Fibroblast of villous mesenchyme (primary cell): ENCODE measurements at regions not wholly inside any gene's neighbourhood (a gene's known extent, or its start where the extent isn't known, plus 50 kb on each side); places are given as distances from the start of the nearest gene placed in this dataset.

Experiments used
- DNase-seq: peaks from one replicate; pipeline ENCODE4 v3.0.0-alpha.2; 2010; ENCODE audit warnings: low read depth
- H3K4me3 ChIP-seq: 2 replicates; pipeline ENCODE4 v1.5.1; 2011; ENCODE audit warnings: low read depth, mild to moderate bottlenecking, low read length
- CTCF ChIP-seq: IDR thresholded peaks from 2 replicates; pipeline ENCODE4 v1.5.1; 2012; ENCODE audit warnings: low read depth, mild to moderate bottlenecking, low read length; ENCODE audit not compliant: insufficient read depth

GRCh38 chr11:79830446-79830845 lies 389.6 kb upstream of the TENM4 start:
- no peak for TF ChIP-seq CTCF
- no peak overlapping the region for H3K4me3 ChIP-seq
- DNase-seq: no peak

GRCh38 chr11:79829891-79830290 lies 389.1 kb upstream of the TENM4 start:
- TF ChIP-seq CTCF: no peak
- no peak for DNase-seq
- no peak overlapping the region for H3K4me3 ChIP-seq

- TF ChIP-seq CTCF: no peak
- no peak overlapping the region for H3K4me3 ChIP-seq
- DNase-seq: no peak
Measured at GRCh38 chr11:79822766-79823165, 381.9 kb upstream of the TENM4 start.

GRCh38 chr11:79813551-79813950 lies 372.7 kb upstream of the TENM4 start:
- H3K4me3 ChIP-seq: no peak overlapping the region
- no peak for TF ChIP-seq CTCF
- DNase-seq: no peak

- DNase-seq: no peak
- H3K4me3 ChIP-seq: no peak overlapping the region
- TF ChIP-seq CTCF: no peak
Measured at GRCh38 chr11:79809487-79809886, 368.7 kb upstream of the TENM4 start.

GRCh38 chr11:79807506-79807905 lies 366.7 kb upstream of the TENM4 start:
- TF ChIP-seq CTCF: no peak
- DNase-seq: no peak
- H3K4me3 ChIP-seq: no peak overlapping the region

GRCh38 chr11:79796704-79797103 lies 355.9 kb upstream of the TENM4 start:
- no peak overlapping the region for H3K4me3 ChIP-seq
- TF ChIP-seq CTCF: no peak
- DNase-seq: no peak
